PC-9 (cell line): ENCODE measurements at regions not wholly inside any gene's neighbourhood (a gene's known extent, or its start where the extent isn't known, plus 50 kb on each side); places are given as distances from the start of the nearest gene placed in this dataset.

Experiments
- EZH2 ChIP-seq: fragments of 200-600 bp; sonication (generic); IDR thresholded peaks from 2 replicates; pipeline ENCODE4 v1.8.0; 2017; ENCODE audit warnings: antibody characterized with exemption, low read depth
- TF ChIP-seq, protein P1 (sequence below): fragments of 200-600 bp; sonication (generic); conservative IDR thresholded peaks from 2 replicates; pipeline ENCODE4 v1.6.1; 2017; ENCODE audit warnings: mixed run types, antibody characterized with exemption, mild to moderate bottlenecking, moderate library complexity

DNA sequence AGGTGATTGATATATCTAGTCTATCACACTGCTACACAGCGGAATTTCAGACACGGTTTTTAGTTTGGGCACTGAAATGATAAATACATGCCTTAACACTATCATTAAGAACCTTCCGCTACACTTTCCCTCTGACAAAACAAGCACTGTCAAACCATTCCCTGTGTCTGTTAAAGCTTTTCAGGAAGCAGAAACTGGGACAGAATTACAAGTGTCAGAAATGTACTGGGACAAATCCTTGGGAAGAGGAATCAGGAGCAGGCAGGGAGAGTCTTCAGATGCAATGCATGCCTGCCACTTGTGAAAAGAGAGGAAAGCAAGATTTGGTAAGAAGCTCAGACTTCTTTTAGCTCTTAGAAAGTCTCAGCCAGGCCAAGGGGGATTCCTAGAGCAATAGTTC lies 196.8 kb upstream of the PTPRZ1 start:
- TF ChIP-seq, protein P1, sequence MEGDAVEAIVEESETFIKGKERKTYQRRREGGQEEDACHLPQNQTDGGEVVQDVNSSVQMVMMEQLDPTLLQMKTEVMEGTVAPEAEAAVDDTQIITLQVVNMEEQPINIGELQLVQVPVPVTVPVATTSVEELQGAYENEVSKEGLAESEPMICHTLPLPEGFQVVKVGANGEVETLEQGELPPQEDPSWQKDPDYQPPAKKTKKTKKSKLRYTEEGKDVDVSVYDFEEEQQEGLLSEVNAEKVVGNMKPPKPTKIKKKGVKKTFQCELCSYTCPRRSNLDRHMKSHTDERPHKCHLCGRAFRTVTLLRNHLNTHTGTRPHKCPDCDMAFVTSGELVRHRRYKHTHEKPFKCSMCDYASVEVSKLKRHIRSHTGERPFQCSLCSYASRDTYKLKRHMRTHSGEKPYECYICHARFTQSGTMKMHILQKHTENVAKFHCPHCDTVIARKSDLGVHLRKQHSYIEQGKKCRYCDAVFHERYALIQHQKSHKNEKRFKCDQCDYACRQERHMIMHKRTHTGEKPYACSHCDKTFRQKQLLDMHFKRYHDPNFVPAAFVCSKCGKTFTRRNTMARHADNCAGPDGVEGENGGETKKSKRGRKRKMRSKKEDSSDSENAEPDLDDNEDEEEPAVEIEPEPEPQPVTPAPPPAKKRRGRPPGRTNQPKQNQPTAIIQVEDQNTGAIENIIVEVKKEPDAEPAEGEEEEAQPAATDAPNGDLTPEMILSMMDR: no peak
- no peak for TF ChIP-seq EZH2
